Nephron (organoid): ENCODE measurements at regions not wholly inside any gene's neighbourhood (a gene's known extent, or its start where the extent isn't known, plus 50 kb on each side); places are given as distances from the start of the nearest gene placed in this dataset.

Experiments
- H3K27ac Mint-ChIP-seq, 3 experiments: 2 replicates each; pipeline ENCODE4 v1.8.0; 2020; ENCODE audit warnings: mixed read lengths in 3 of 3, mild to moderate bottlenecking in 2 of 3, moderate library complexity in 1 of 3
- H3K27me3 Mint-ChIP-seq: 2 replicates; pipeline ENCODE4 v1.8.0; 2021; ENCODE audit warnings: low read depth, mild to moderate bottlenecking, moderate library complexity, mixed read lengths
- H3K36me3 Mint-ChIP-seq: 2 replicates; pipeline ENCODE4 v1.8.0; 2020; ENCODE audit warnings: low read depth, mixed read lengths
- H3K4me1 Mint-ChIP-seq: 2 replicates; pipeline ENCODE4 v1.8.0; 2020; ENCODE audit warnings: mixed read lengths
- H3K4me3 Mint-ChIP-seq, 3 experiments: 2 replicates each; pipeline ENCODE4 v1.8.0; 2020; ENCODE audit warnings: mild to moderate bottlenecking in 3 of 3, mixed read lengths in 3 of 3, moderate library complexity in 2 of 3
- H3K9me3 Mint-ChIP-seq: 2 replicates; pipeline ENCODE4 v1.8.0; 2020; ENCODE audit warnings: mixed read lengths
- CTCF ChIP-seq, 3 experiments: fragments of 200-600 bp; sonication (generic); IDR thresholded peaks; one replicate each; pipeline ENCODE4 v1.5.0; 2021; ENCODE audit warnings: antibody characterized with exemption in 3 of 3; ENCODE audit not compliant: unreplicated experiment in 3 of 3

DNA sequence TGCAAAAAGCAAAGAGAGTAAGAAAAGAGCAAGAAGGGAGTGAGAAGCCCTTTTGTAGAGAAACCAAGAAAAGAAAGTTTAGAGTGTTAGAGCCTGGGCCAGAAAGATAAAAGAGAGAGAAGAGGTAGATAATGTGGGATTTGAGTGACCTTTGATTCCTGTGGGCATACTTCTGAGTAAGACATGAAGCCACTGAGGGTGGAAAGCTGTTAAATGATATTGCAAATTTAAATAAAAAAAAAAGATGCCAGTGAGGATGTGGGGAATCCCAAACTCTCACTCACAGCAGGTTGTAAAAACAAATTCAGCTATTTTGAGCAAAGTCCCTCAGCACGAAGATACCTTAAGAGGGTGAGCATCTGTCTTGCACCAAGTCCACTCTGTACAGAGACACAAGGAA, 59.4 kb upstream of the TOP3B start:
- no peak overlapping the region for H3K27ac Mint-ChIP-seq
- H3K4me1 Mint-ChIP-seq: no peaks in the 10 kb centered on the region
- no peaks in the 10 kb centered on the region for H3K9me3 Mint-ChIP-seq
- peaks cover 36% of the 10 kb centered on the region for H3K27me3 Mint-ChIP-seq
- TF ChIP-seq CTCF (IDR thresholded peaks at IDR 0.05; ENCODE audit: unreplicated experiment in 3 of 3): no peak
- H3K4me3 Mint-ChIP-seq: no peak overlapping the region
- no peaks in the 10 kb centered on the region for H3K36me3 Mint-ChIP-seq

- Mint-ChIP-seq H3K9me3 (no peaks in the 10 kb centered on the region), H3K27me3 (peaks cover 30% of the 10 kb centered on the region), H3K27ac (no peak overlapping the region), H3K36me3 (no peaks in the 10 kb centered on the region), H3K4me3 (no peak overlapping the region), H3K4me1 (no peaks in the 10 kb centered on the region)
- no peak for TF ChIP-seq CTCF (IDR thresholded peaks at IDR 0.05; ENCODE audit: unreplicated experiment in 3 of 3)
Observed at GRCh38 chr22:22040908-22041307, 58.3 kb upstream of the TOP3B start.

DNA sequence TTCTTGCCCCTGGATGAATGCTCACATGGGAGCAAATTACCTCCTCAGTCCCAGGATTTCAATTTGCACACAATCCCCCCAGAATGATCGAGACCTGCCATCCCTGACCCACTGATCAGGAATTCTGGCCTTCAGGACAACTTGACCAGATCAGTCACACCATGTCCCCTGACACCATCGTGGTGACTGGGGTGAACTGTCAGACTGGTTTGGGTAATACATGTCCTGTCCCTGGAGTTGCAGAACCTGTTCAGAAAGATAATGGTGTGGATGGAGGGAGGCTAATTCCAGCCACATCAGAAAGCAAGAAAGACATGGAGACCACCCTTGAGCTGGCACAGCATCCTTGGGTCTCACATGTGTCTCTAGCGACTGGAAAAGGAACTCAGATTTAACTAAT, 57.9 kb upstream of the TOP3B start:
- Mint-ChIP-seq H3K27me3 (peaks cover 33% of the 10 kb centered on the region), H3K9me3 (no peaks in the 10 kb centered on the region), H3K36me3 (no peaks in the 10 kb centered on the region), H3K4me1 (no peaks in the 10 kb centered on the region), H3K27ac (no peak overlapping the region), H3K4me3 (no peak overlapping the region)
- TF ChIP-seq CTCF (IDR thresholded peaks at IDR 0.05; ENCODE audit: unreplicated experiment in 3 of 3): no peak

DNA sequence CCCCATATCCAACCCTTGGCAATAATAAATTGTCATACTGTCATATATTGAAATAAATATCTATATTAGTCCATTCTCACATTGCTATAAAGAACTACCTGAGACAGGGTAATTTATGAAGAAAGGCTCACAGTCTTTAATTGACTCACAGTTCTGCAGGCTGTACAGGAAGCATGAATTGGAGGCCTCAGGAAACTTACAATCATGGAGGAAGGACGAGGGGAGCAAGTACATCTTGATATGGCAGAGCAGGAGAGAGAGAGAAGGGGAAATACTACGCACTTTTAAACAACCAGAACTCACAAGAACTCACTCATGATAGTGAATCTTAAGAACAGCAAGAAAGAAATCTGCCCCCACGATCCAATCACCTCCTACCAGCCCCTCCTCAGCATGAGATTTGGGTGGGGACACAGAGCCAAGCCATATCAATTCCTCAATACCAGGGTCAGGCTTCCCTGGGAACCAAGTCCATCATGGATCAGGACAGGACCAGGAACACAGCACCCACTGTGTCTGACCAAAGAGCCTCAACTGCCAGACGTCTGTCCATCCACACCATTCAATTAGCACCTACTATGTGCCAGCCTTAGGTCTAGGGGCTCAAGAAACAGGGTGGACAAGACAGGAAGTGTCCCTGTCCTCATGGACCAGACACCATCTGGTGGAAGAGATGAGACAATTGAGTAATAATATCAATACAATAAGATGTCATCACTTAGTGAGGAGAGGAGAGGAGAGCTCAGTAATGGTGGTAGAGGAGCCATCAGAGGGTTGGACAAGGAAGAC, 56.9 kb upstream of the TOP3B start:
- Mint-ChIP-seq H3K4me3 (no peak overlapping the region), H3K36me3 (no peaks in the 10 kb centered on the region), H3K27me3 (peaks cover 34% of the 10 kb centered on the region), H3K9me3 (no peaks in the 10 kb centered on the region), H3K27ac (no peak overlapping the region), H3K4me1 (no peaks in the 10 kb centered on the region)
- TF ChIP-seq CTCF (IDR thresholded peaks at IDR 0.05; ENCODE audit: unreplicated experiment in 3 of 3): no peak

DNA sequence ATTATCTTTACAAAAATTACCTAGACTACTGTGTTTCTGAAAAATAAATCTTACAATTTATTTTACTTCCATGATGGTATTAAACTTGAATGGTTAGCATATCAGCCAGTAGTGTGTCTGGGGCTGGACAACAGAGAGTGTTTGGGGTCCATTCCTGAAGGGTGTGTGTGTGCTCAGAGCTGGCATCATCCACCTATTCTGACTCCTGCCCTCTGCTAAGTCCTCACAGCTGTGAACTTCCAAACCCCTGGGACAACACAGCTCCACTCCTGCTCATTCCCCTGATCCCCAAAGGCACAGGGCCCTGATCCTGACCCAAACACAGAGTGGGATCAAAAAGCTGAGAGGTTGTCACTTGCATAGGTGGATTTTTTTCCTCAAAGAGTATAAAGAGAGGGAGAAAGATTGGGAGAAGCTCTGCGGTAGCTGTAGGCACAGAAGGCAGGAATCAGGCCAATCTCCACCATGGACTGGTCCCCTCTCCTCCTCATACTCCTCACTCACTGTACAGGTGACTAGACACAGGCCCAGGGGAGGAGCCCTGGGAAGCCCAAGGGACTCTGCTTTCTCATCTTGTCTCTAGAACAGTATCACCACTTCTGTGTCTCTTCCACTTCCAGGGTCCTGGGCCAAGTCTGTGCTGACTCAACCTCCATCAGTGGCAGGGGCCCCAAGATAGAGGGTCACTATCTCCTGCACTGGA, 55.7 kb upstream of the TOP3B start:
- H3K4me1 Mint-ChIP-seq: no peaks in the 10 kb centered on the region
- peaks cover 32% of the 10 kb centered on the region for H3K27me3 Mint-ChIP-seq
- H3K36me3 Mint-ChIP-seq: no peaks in the 10 kb centered on the region
- H3K4me3 Mint-ChIP-seq: no peak overlapping the region
- no peaks in the 10 kb centered on the region for H3K9me3 Mint-ChIP-seq
- H3K27ac Mint-ChIP-seq: no peak overlapping the region
- no peak for TF ChIP-seq CTCF (IDR thresholded peaks at IDR 0.05; ENCODE audit: unreplicated experiment in 3 of 3)
